ENCODE measurements at regions not wholly inside any gene's neighbourhood (a gene's known extent, or its start where the extent isn't known, plus 50 kb on each side); places are given as distances from the start of the nearest gene placed in this dataset.

DNA sequence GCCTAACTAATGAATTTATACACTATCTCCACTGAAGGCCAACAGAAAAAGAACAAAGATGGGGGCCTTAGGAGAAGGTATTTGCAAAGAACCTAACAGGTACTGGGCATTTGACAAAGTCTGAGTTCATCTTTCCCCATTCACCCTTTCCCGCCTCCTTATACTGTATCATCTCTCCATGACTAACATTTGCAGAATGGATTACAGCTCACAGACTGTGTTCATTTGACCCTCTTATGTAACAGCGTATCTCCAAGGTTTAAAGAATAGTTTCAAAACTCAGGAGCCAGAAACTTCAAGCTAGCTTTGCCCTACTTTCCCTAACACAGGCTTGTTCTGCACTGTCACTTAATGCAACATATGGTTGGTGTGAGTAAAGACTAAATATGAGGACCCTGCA is 238.7 kb upstream of the CELF2 start:
- H3K9me2 ChIP-seq (replicated peaks; ENCODE audit: insufficient read depth, low read length), result no peaks in the 10 kb centered on the region
- H4K20me1 ChIP-seq (ENCODE audit: insufficient read depth, low read depth, low read length), result no peaks in the 10 kb centered on the region
- no peak overlapping the region for H3K9ac ChIP-seq (ENCODE audit: low read length)
- no peaks in the 10 kb centered on the region for H3K36me3 ChIP-seq (ENCODE audit: insufficient read depth, low read length)
- H3K79me2 ChIP-seq (ENCODE audit: low read length), result no peaks in the 10 kb centered on the region
- H2AFZ ChIP-seq (ENCODE audit: low read length), result no peak overlapping the region
- H3K4me3 ChIP-seq (ENCODE audit: low read length), result no peak overlapping the region
- no peaks in the 10 kb centered on the region for H3K27me3 ChIP-seq (ENCODE audit: low read length)
- H3K27ac ChIP-seq (ENCODE audit: low read length), result no peak overlapping the region
- no peak for DNase-seq
- no peak overlapping the region for H3K4me2 ChIP-seq (ENCODE audit: low read depth, low read length, poor library complexity, severe bottlenecking)
- H3K4me1 ChIP-seq (ENCODE audit: low read length), result no peaks in the 10 kb centered on the region
- no peaks in the 10 kb centered on the region for H3K9me3 ChIP-seq (ENCODE audit: low read length)

- Histone ChIP-seq H3K4me3 (ENCODE audit: low read length) (no peak overlapping the region), H3K79me2 (ENCODE audit: low read length) (no peaks in the 10 kb centered on the region), H3K27me3 (ENCODE audit: low read length) (no peaks in the 10 kb centered on the region), H3K27ac (ENCODE audit: low read length) (no peak overlapping the region), H3K9me3 (ENCODE audit: low read length) (no peaks in the 10 kb centered on the region), H3K9me2 (replicated peaks; ENCODE audit: insufficient read depth, low read length) (no peaks in the 10 kb centered on the region), H3K4me1 (ENCODE audit: low read length) (no peaks in the 10 kb centered on the region), H3K9ac (ENCODE audit: low read length) (no peak overlapping the region), H4K20me1 (ENCODE audit: insufficient read depth, low read depth, low read length) (no peaks in the 10 kb centered on the region), H2AFZ (ENCODE audit: low read length) (no peak overlapping the region), H3K36me3 (ENCODE audit: insufficient read depth, low read length) (no peaks in the 10 kb centered on the region), H3K4me2 (ENCODE audit: low read depth, low read length, poor library complexity, severe bottlenecking) (no peak overlapping the region)
- no peak for DNase-seq
Measured at GRCh38 chr10:10779511-10779910, 238.2 kb upstream of the CELF2 start.

DNA sequence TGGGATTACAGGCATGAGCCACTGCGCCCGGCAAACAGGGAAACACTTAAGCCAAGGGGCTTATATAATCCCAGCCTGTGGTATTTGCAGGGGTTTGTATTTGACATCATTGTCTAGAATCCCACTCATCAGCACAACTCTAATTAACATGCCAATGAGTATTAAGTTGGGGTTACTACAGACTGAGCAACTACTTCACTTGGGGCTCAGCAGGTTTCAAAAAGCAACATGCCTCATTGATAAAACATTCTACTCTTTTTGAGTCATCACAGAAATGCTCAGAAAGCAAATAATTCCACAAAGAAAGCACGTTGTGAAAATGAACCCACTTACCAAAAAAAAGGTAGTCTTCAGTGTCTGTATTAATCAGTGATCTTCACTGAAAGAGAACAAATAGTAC is 236.9 kb upstream of the CELF2 start:
- Histone ChIP-seq H3K4me2 (ENCODE audit: low read depth, low read length, poor library complexity, severe bottlenecking) (no peak overlapping the region), H3K36me3 (ENCODE audit: insufficient read depth, low read length) (no peaks in the 10 kb centered on the region), H3K27me3 (ENCODE audit: low read length) (no peaks in the 10 kb centered on the region), H3K79me2 (ENCODE audit: low read length) (no peaks in the 10 kb centered on the region), H3K9me3 (ENCODE audit: low read length) (no peaks in the 10 kb centered on the region), H3K4me1 (ENCODE audit: low read length) (no peaks in the 10 kb centered on the region), H3K9me2 (replicated peaks; ENCODE audit: insufficient read depth, low read length) (no peaks in the 10 kb centered on the region), H2AFZ (ENCODE audit: low read length) (no peak overlapping the region), H3K9ac (ENCODE audit: low read length) (no peak overlapping the region), H3K4me3 (ENCODE audit: low read length) (no peak overlapping the region), H4K20me1 (ENCODE audit: insufficient read depth, low read depth, low read length) (no peaks in the 10 kb centered on the region), H3K27ac (ENCODE audit: low read length) (no peak overlapping the region)
- no peak for DNase-seq

- H3K4me1 ChIP-seq (ENCODE audit: low read length), result no peaks in the 10 kb centered on the region
- no peak overlapping the region for H3K27ac ChIP-seq (ENCODE audit: low read length)
Measured at GRCh38 chr10:10782603-10783002, 235.1 kb upstream of the CELF2 start.

DNA sequence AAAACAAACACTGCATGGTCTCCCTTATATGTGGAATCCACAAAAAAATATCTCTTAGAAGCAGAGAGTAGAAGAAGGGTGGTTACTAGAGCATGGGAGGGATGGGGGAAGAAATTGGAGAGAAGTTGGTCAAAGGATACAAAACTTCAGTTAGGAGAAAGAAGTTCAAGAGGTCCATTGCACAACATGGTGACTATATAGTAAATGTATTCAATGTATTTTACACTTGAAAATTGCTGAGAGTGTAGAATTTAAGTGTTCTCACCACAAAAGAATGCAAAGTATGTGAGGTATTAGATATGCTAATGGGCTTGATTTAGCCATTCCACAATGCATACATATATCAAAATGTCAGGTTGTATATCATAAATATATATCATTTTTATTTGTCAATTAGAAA is 232.0 kb upstream of the CELF2 start:
- H3K79me2 ChIP-seq (ENCODE audit: low read length), result no peaks in the 10 kb centered on the region
- H3K9me3 ChIP-seq (ENCODE audit: low read length), result no peaks in the 10 kb centered on the region
- no peak overlapping the region for H3K9ac ChIP-seq (ENCODE audit: low read length)
- DNase-seq, result no peak
- no peaks in the 10 kb centered on the region for H4K20me1 ChIP-seq (ENCODE audit: insufficient read depth, low read depth, low read length)
- H2AFZ ChIP-seq (ENCODE audit: low read length), result no peak overlapping the region
- no peak overlapping the region for H3K4me2 ChIP-seq (ENCODE audit: low read depth, low read length, poor library complexity, severe bottlenecking)
- H3K27me3 ChIP-seq (ENCODE audit: low read length), result no peaks in the 10 kb centered on the region
- no peak overlapping the region for H3K27ac ChIP-seq (ENCODE audit: low read length)
- H3K4me3 ChIP-seq (ENCODE audit: low read length), result no peak overlapping the region
- H3K4me1 ChIP-seq (ENCODE audit: low read length), result no peaks in the 10 kb centered on the region
- H3K36me3 ChIP-seq (ENCODE audit: insufficient read depth, low read length), result no peaks in the 10 kb centered on the region
- no peaks in the 10 kb centered on the region for H3K9me2 ChIP-seq (replicated peaks; ENCODE audit: insufficient read depth, low read length)

More at GRCh38 chr10:10782603-10783002, 235.1 kb upstream of the CELF2 start:
- DNase-seq, result no peak
- Histone ChIP-seq H3K36me3 (ENCODE audit: insufficient read depth, low read length) (no peaks in the 10 kb centered on the region), H3K9me2 (replicated peaks; ENCODE audit: insufficient read depth, low read length) (no peaks in the 10 kb centered on the region), H3K4me3 (ENCODE audit: low read length) (no peak overlapping the region), H3K27me3 (ENCODE audit: low read length) (no peaks in the 10 kb centered on the region), H3K9me3 (ENCODE audit: low read length) (no peaks in the 10 kb centered on the region), H4K20me1 (ENCODE audit: insufficient read depth, low read depth, low read length) (no peaks in the 10 kb centered on the region), H3K79me2 (ENCODE audit: low read length) (no peaks in the 10 kb centered on the region), H3K4me2 (ENCODE audit: low read depth, low read length, poor library complexity, severe bottlenecking) (no peak overlapping the region), H2AFZ (ENCODE audit: low read length) (no peak overlapping the region), H3K9ac (ENCODE audit: low read length) (no peak overlapping the region)

DNA sequence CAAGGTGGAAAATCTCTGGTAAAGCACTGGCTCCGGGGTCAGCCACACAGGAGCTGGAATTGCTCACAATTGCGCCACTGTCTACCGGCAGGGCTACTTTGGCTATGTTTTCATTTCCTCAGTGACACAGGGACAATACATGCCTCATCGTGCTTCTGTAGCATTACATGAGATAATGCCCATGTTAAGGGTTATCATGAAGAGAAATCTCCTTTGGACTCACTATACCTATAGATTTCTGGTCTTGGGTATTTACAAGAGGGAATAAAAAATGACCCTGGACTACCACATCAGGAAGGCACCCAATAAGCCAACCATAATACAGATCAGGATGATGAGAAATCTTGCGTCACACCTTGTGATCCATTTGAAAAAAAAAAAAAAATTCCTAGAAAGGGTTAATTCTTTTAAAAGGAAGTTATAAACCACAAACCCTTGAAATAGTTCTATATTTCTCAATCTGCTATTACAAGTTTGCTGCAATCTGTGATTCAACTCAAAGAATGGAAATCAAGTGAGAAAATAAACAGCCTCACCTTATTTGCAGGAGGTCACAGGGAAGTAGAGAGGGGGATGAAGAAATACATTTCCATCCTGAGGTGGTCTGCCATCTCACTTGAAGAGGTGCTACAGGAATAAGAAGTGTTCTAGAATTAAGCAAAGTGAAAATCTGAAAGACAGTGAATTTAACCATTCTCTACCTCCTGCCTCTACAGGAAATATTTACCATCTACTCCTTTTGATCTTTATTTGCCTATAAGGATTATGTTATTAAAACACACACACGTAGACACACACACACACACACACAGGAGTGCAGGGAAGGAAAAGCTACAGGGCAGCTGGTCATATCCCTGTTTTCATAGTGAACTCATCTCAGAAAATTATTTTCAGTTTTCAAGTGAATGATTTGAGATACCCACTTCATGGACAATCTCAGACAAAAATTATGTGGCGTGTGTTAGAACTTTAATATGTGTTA is 231.3 kb upstream of the CELF2 start:
- H3K9ac ChIP-seq (ENCODE audit: low read length), result no peak overlapping the region
- no peak overlapping the region for H3K4me3 ChIP-seq (ENCODE audit: low read length)
- no peaks in the 10 kb centered on the region for H3K9me2 ChIP-seq (replicated peaks; ENCODE audit: insufficient read depth, low read length)
- H4K20me1 ChIP-seq (ENCODE audit: insufficient read depth, low read depth, low read length), result no peaks in the 10 kb centered on the region
- no peaks in the 10 kb centered on the region for H3K79me2 ChIP-seq (ENCODE audit: low read length)
- H3K36me3 ChIP-seq (ENCODE audit: insufficient read depth, low read length), result no peaks in the 10 kb centered on the region
- H3K4me1 ChIP-seq (ENCODE audit: low read length), result no peaks in the 10 kb centered on the region
- no peak for DNase-seq
- H3K9me3 ChIP-seq (ENCODE audit: low read length), result no peaks in the 10 kb centered on the region
- no peak overlapping the region for H2AFZ ChIP-seq (ENCODE audit: low read length)
- H3K4me2 ChIP-seq (ENCODE audit: low read depth, low read length, poor library complexity, severe bottlenecking), result no peak overlapping the region
- H3K27ac ChIP-seq (ENCODE audit: low read length), result no peak overlapping the region
- no peaks in the 10 kb centered on the region for H3K27me3 ChIP-seq (ENCODE audit: low read length)

DNA sequence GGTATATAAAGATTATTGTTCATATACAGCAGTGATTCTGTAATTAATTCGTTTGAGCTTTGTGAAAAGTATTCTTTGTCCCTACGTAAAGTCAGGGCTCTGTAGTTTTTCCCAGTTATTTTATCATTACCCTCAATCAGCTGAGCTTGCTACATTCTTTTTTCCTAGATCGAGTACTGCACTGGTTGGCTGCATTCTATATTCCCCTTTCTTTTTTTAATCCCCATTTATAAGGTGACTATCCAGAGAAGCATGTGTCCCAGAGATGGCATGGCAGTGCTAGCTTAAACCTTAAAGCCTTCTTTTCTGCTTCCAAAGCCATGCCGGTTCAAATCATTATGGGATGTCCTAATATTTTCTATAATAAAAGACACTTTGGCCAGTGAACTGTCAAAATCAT is 230.1 kb upstream of the CELF2 start:
- H3K9me3 ChIP-seq (ENCODE audit: low read length), result no peaks in the 10 kb centered on the region
- H3K27me3 ChIP-seq (ENCODE audit: low read length), result no peaks in the 10 kb centered on the region
- H3K9ac ChIP-seq (ENCODE audit: low read length), result no peak overlapping the region
- no peaks in the 10 kb centered on the region for H3K79me2 ChIP-seq (ENCODE audit: low read length)
- H4K20me1 ChIP-seq (ENCODE audit: insufficient read depth, low read depth, low read length), result no peaks in the 10 kb centered on the region
- DNase-seq, result no peak
- no peak overlapping the region for H3K4me2 ChIP-seq (ENCODE audit: low read depth, low read length, poor library complexity, severe bottlenecking)
- H2AFZ ChIP-seq (ENCODE audit: low read length), result no peak overlapping the region
- H3K9me2 ChIP-seq (replicated peaks; ENCODE audit: insufficient read depth, low read length), result no peaks in the 10 kb centered on the region
- no peaks in the 10 kb centered on the region for H3K36me3 ChIP-seq (ENCODE audit: insufficient read depth, low read length)
- no peak overlapping the region for H3K4me3 ChIP-seq (ENCODE audit: low read length)
- H3K27ac ChIP-seq (ENCODE audit: low read length), result no peak overlapping the region
- H3K4me1 ChIP-seq (ENCODE audit: low read length), result no peaks in the 10 kb centered on the region

- H3K27ac ChIP-seq (ENCODE audit: low read length), result no peak overlapping the region
- no peak overlapping the region for H3K9ac ChIP-seq (ENCODE audit: low read length)
- H3K9me3 ChIP-seq (ENCODE audit: low read length), result no peaks in the 10 kb centered on the region
- H3K79me2 ChIP-seq (ENCODE audit: low read length), result no peaks in the 10 kb centered on the region
- H3K4me3 ChIP-seq (ENCODE audit: low read length), result no peak overlapping the region
- no peaks in the 10 kb centered on the region for H3K4me1 ChIP-seq (ENCODE audit: low read length)
- no peak for DNase-seq
- H2AFZ ChIP-seq (ENCODE audit: low read length), result no peak overlapping the region
- H3K27me3 ChIP-seq (ENCODE audit: low read length), result no peaks in the 10 kb centered on the region
- no peaks in the 10 kb centered on the region for H4K20me1 ChIP-seq (ENCODE audit: insufficient read depth, low read depth, low read length)
- H3K36me3 ChIP-seq (ENCODE audit: insufficient read depth, low read length), result no peaks in the 10 kb centered on the region
- no peaks in the 10 kb centered on the region for H3K9me2 ChIP-seq (replicated peaks; ENCODE audit: insufficient read depth, low read length)
- no peak overlapping the region for H3K4me2 ChIP-seq (ENCODE audit: low read depth, low read length, poor library complexity, severe bottlenecking)
Measured at GRCh38 chr10:10788761-10789160, 228.9 kb upstream of the CELF2 start.

All from Karpas-422 (cell line).